ENCODE measurements at regions not wholly inside any gene's neighbourhood (a gene's known extent, or its start where the extent isn't known, plus 50 kb on each side); places are given as distances from the start of the nearest gene placed in this dataset.

- peaks cover 0 to 20% (median 5%) of the 10 kb centered on the region in 5 donors for H3K4me1 ChIP-seq (ENCODE audit: control insufficient read depth in 5 of 5, insufficient read depth in 5 of 5, low read length in 5 of 5)
- no peaks in the 10 kb centered on the region for H3K9me3 ChIP-seq (ENCODE audit: control insufficient read depth in 4 of 4, insufficient read depth in 3 of 4, low read length in 3 of 4)
- TF ChIP-seq CTCF (IDR thresholded peaks at IDR 0.05; ENCODE audit: control extremely low read depth, extremely low read depth) = peak; percentile 15
- no peak overlapping the region for H3K9ac ChIP-seq (ENCODE audit: insufficient read depth in 1 of 2, low read length in 2 of 2)
- H3K4me3 ChIP-seq = no peak overlapping the region
- ATAC-seq (ENCODE audit: insufficient read depth, low FRiP score) = no peak
- H3K27ac ChIP-seq (ENCODE audit: low read depth in 1 of 2, low read length in 1 of 2) = no peak overlapping the region
- peaks cover 0 to 62% (median 19%) of the 10 kb centered on the region in 4 donors for H3K36me3 ChIP-seq (ENCODE audit: control insufficient read depth in 4 of 4, insufficient read depth in 4 of 4, low read length in 4 of 4)
- peak; percentile 62 to 70 (median 63) for DNase-seq
- 68 to 76% methylated on average over 11 of the region's 11 CpGs for WGBS, 2 donors
- no peaks in the 10 kb centered on the region for H3K27me3 ChIP-seq (ENCODE audit: control insufficient read depth in 3 of 3, insufficient read depth in 3 of 3, low read length in 2 of 3)
Measured at GRCh38 chr12:124399622-124400021, 104.7 kb downstream of the RFLNA start.

GRCh38 chr12:124398578-124399227 lies 103.8 kb downstream of the RFLNA start:
- WGBS, 2 donors = 83 to 86% methylated on average over 15 of the region's 15 CpGs
- Histone ChIP-seq H3K4me1 (ENCODE audit: control insufficient read depth in 5 of 5, insufficient read depth in 5 of 5, low read length in 5 of 5) (peaks cover 0 to 26% (median 3%) of the 10 kb centered on the region in 5 donors), H3K9me3 (ENCODE audit: control insufficient read depth in 4 of 4, insufficient read depth in 3 of 4, low read length in 3 of 4) (no peaks in the 10 kb centered on the region), H3K27me3 (ENCODE audit: control insufficient read depth in 3 of 3, insufficient read depth in 3 of 3, low read length in 2 of 3) (no peaks in the 10 kb centered on the region), H3K9ac (ENCODE audit: insufficient read depth in 1 of 2, low read length in 2 of 2) (no peak overlapping the region), H3K36me3 (ENCODE audit: control insufficient read depth in 4 of 4, insufficient read depth in 4 of 4, low read length in 4 of 4) (peaks cover 0 to 63% (median 20%) of the 10 kb centered on the region in 4 donors), H3K27ac (ENCODE audit: low read depth in 1 of 2, low read length in 1 of 2) (no peak overlapping the region), H3K4me3 (no peak overlapping the region)
- TF ChIP-seq CTCF (IDR thresholded peaks at IDR 0.05; ENCODE audit: control extremely low read depth, extremely low read depth) = no peak
- DNase-seq (peak; percentile 78 to 91 (median 82)), ATAC-seq (ENCODE audit: insufficient read depth, low FRiP score) (no peak)

GRCh38 chr12:124397807-124398577 lies 103.1 kb downstream of the RFLNA start:
- Histone ChIP-seq H3K4me3 (no peak overlapping the region), H3K27me3 (ENCODE audit: control insufficient read depth in 3 of 3, insufficient read depth in 3 of 3, low read length in 2 of 3) (no peaks in the 10 kb centered on the region), H3K36me3 (ENCODE audit: control insufficient read depth in 4 of 4, insufficient read depth in 4 of 4, low read length in 4 of 4) (peaks cover 0 to 64% (median 20%) of the 10 kb centered on the region in 4 donors), H3K4me1 (ENCODE audit: control insufficient read depth in 5 of 5, insufficient read depth in 5 of 5, low read length in 5 of 5) (peaks cover 0 to 31% (median 9%) of the 10 kb centered on the region in 5 donors), H3K9me3 (ENCODE audit: control insufficient read depth in 4 of 4, insufficient read depth in 3 of 4, low read length in 3 of 4) (no peaks in the 10 kb centered on the region), H3K9ac (ENCODE audit: insufficient read depth in 1 of 2, low read length in 2 of 2) (no peak overlapping the region), H3K27ac (ENCODE audit: low read depth in 1 of 2, low read length in 1 of 2) (peak overlapping the region in 1 of 2 donors; percentile 4)
- DNase-seq (peak in 2 of 3 donors; percentile 52 to 61), ATAC-seq (ENCODE audit: insufficient read depth, low FRiP score) (no peak)
- no peak for TF ChIP-seq CTCF (IDR thresholded peaks at IDR 0.05; ENCODE audit: control extremely low read depth, extremely low read depth)
- 85 to 86% methylated on average over 22 of the region's 22 CpGs for WGBS, 2 donors
